Glutamatergic neuron (in vitro differentiated cells): ENCODE measurements at regions not wholly inside any gene's neighbourhood (a gene's known extent, or its start where the extent isn't known, plus 50 kb on each side); places are given as distances from the start of the nearest gene placed in this dataset.

Source experiments
- DNase-seq: peaks from one replicate; pipeline ENCODE4 v3.0.0; 2022
- H3K27ac Mint-ChIP-seq: one replicate; pipeline ENCODE4 v1.8.0; 2020; ENCODE audit warnings: mild to moderate bottlenecking, mixed read lengths, inconsistent platforms; ENCODE audit not compliant: unreplicated experiment
- H3K27me3 Mint-ChIP-seq: one replicate; pipeline ENCODE4 v1.8.0; 2020; ENCODE audit warnings: mild to moderate bottlenecking, moderate library complexity, mixed read lengths, inconsistent platforms; ENCODE audit not compliant: unreplicated experiment
- H3K36me3 Mint-ChIP-seq: one replicate; pipeline ENCODE4 v1.8.0; 2020; ENCODE audit warnings: mild to moderate bottlenecking, mixed read lengths, inconsistent platforms; ENCODE audit not compliant: unreplicated experiment
- H3K4me1 Mint-ChIP-seq: one replicate; pipeline ENCODE4 v1.8.0; 2020; ENCODE audit warnings: mild to moderate bottlenecking, low read depth, mixed read lengths, inconsistent platforms; ENCODE audit not compliant: unreplicated experiment
- H3K4me3 Mint-ChIP-seq: one replicate; pipeline ENCODE4 v1.8.0; 2020; ENCODE audit warnings: mild to moderate bottlenecking, mixed read lengths, inconsistent platforms; ENCODE audit not compliant: unreplicated experiment
- H3K9me3 Mint-ChIP-seq: one replicate; pipeline ENCODE4 v1.8.0; 2020; ENCODE audit warnings: mild to moderate bottlenecking, moderate library complexity, mixed read lengths, inconsistent platforms; ENCODE audit not compliant: unreplicated experiment
- CTCF ChIP-seq: fragments of 200-600 bp; sonication (generic); IDR thresholded peaks from one replicate; pipeline ENCODE4 v1.5.0; 2021; ENCODE audit not compliant: partially characterized antibody, unreplicated experiment

- no peaks in the 10 kb centered on the region for H3K9me3 Mint-ChIP-seq
Observed at GRCh38 chr2:51695531-51695930, 663.6 kb upstream of the NRXN1 start.

DNA sequence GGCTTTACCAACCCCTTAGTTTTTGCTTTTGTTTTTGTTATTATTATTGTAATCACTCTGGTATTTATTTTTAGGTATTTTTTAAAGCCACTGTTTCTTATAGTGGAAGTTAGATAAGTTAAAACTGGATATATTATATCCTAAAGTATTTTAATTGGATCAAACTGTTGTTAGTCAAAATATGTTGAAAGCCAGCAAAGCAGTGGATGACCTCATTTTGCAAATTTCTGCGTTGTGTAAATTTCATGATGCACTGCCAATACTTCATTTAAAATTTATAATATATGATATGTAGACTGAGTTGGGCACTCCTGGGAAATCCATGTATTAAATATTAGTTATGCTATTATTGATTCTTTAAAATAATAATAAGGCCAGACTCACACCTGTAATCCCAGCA is 661.7 kb upstream of the NRXN1 start:
- Mint-ChIP-seq H3K4me3 (no peak overlapping the region), H3K4me1 (no peaks in the 10 kb centered on the region), H3K27me3 (no peaks in the 10 kb centered on the region), H3K9me3 (no peaks in the 10 kb centered on the region), H3K27ac (no peak overlapping the region), H3K36me3 (no peaks in the 10 kb centered on the region)
- TF ChIP-seq CTCF, result no peak
- DNase-seq, result no peak

More at GRCh38 chr2:51695531-51695930, 663.6 kb upstream of the NRXN1 start:
- Mint-ChIP-seq H3K27me3 (no peaks in the 10 kb centered on the region), H3K27ac (no peak overlapping the region), H3K4me3 (no peak overlapping the region), H3K4me1 (no peaks in the 10 kb centered on the region), H3K36me3 (no peaks in the 10 kb centered on the region)
- TF ChIP-seq CTCF, result no peak
- DNase-seq, result no peak

DNA sequence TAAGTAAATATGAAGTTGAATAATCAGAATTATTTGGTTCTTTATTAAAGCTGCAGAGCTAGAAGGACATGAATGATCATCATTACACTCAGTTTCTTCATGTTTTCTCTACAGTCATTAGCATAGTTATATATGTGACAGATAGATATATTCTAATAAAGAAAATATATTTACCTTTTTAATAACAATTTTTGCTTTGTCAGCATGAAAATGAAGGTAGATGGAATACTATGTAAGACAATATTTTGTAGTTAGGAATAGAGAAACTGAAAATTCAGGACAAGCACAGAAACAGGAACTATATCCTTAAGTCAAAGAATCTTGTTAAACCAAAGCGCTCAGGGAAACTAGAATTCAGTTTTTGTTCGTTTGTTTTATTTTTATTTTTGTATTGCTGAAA is 649.9 kb upstream of the NRXN1 start:
- H3K4me3 Mint-ChIP-seq, result no peak overlapping the region
- peaks cover under 1% of the 10 kb centered on the region for H3K9me3 Mint-ChIP-seq
- H3K27ac Mint-ChIP-seq, result no peak overlapping the region
- DNase-seq, result no peak
- no peak for TF ChIP-seq CTCF
- H3K27me3 Mint-ChIP-seq, result no peaks in the 10 kb centered on the region
- no peaks in the 10 kb centered on the region for H3K4me1 Mint-ChIP-seq
- peaks cover 6% of the 10 kb centered on the region for H3K36me3 Mint-ChIP-seq

DNA sequence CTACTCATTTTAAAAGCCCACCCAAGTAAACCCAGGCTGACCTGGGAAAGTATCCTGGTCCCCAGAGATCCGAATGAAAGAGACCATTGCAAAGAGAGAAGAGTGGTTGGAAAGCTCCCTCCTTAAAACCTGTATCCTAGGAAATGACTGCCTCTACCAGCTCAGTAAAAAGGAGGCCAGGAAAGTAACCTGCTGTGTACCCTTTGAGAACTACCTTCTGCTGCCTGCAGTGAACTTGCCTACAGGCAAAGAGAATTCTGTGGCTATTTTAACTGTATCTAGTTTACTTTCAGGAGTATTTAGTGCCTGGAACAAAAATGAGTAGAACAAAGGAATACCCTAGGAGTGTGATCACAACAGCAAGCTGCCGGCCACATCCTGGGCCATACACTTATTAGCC is 641.7 kb upstream of the NRXN1 start:
- no peaks in the 10 kb centered on the region for H3K36me3 Mint-ChIP-seq
- H3K27ac Mint-ChIP-seq, result no peak overlapping the region
- H3K9me3 Mint-ChIP-seq, result no peaks in the 10 kb centered on the region
- no peak overlapping the region for H3K4me3 Mint-ChIP-seq
- H3K4me1 Mint-ChIP-seq, result no peaks in the 10 kb centered on the region
- DNase-seq, result no peak
- H3K27me3 Mint-ChIP-seq, result no peaks in the 10 kb centered on the region
- no peak for TF ChIP-seq CTCF

DNA sequence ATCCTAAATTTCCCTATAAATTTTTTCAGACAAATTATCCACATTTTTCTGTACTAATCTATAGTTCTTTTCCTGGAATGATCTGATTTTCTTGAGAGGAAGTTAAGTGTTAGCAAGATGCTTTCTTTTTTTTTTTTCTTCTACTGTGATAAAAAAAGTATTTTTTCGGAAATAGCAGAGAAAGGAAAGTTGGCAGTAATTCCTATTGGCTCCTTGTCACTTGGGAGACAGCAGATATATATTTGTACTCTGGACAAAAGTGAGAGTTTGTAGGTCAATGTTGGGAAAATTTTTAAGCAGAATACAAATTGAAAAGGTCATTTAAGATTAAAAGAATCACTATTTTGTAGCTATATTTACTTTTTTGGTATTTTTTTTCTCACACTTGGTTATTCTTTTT is 635.7 kb upstream of the NRXN1 start:
- H3K4me1 Mint-ChIP-seq, result no peaks in the 10 kb centered on the region
- H3K27ac Mint-ChIP-seq, result no peak overlapping the region
- TF ChIP-seq CTCF, result no peak
- H3K36me3 Mint-ChIP-seq, result peaks cover 5% of the 10 kb centered on the region
- no peak overlapping the region for H3K4me3 Mint-ChIP-seq
- H3K9me3 Mint-ChIP-seq, result no peaks in the 10 kb centered on the region
- H3K27me3 Mint-ChIP-seq, result no peaks in the 10 kb centered on the region
- DNase-seq, result no peak
